Spinal cord (tissue), 9 donors: ENCODE measurements at regions not wholly inside any gene's neighbourhood (a gene's known extent, or its start where the extent isn't known, plus 50 kb on each side); places are given as distances from the start of the nearest gene placed in this dataset.

Experiments
- DNase-seq, 6 donors: peaks; one replicate each; pipeline versions ENCODE4 v3.0.0 to v3.0.0-alpha.2; 2013 to 2015; ENCODE audit warnings: low spot score in 6 of 6, low read depth in 4 of 6
- H3K27ac ChIP-seq: one replicate; pipeline ENCODE4 v1.5.1; 2013; ENCODE audit warnings: low read depth, low read length, control low read depth
- H3K27me3 ChIP-seq: one replicate; pipeline ENCODE4 v1.6.1; 2013; ENCODE audit warnings: low read length; ENCODE audit not compliant: control insufficient read depth, insufficient read depth
- H3K36me3 ChIP-seq: one replicate; pipeline ENCODE4 v1.6.1; 2013; ENCODE audit warnings: low read length; ENCODE audit not compliant: control insufficient read depth, insufficient read depth
- H3K4me1 ChIP-seq: one replicate; pipeline ENCODE4 v1.6.1; 2013; ENCODE audit warnings: low read length; ENCODE audit not compliant: control insufficient read depth, insufficient read depth
- H3K4me3 ChIP-seq: one replicate; pipeline ENCODE4 v1.5.1; 2013; ENCODE audit warnings: low read depth, low read length, control low read depth
- H3K9me3 ChIP-seq: one replicate; pipeline ENCODE4 v1.6.1; 2013; ENCODE audit warnings: low read length; ENCODE audit not compliant: control insufficient read depth, insufficient read depth
- whole genome bisulfite sequencing: methylation state at CpG from one replicate; pipeline ENCODE4 v1.1.5; 2013; ENCODE audit warnings: missing lambda C conversion rate; ENCODE audit not compliant: insufficient coverage; 5-methylcytosine and 5-hydroxymethylcytosine counted together
- donor health status: healthy.

- no peak overlapping the region for H3K27ac ChIP-seq
Observed at GRCh38 chr4:122522944-122523343, 66.4 kb upstream of the IL2 start.

DNA sequence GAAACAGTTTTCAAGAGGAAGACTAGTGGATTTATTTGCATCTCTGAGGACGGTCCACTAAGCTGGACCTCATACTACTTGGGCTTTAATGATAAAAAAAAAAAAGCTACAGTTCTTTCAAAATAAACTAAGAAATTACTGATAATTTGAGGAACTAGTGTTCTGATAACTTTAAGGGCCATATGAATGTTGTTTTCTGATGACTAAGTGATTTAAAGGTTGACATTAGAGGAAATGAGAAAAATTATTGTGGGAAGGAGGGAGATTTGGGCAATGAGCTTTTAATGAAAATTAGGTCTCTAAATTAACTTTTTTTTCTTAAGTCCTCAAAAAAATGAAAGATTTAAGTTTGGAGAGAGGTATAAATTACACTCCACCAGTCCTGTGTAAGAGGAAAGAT, 60.8 kb upstream of the IL2 start:
- Histone ChIP-seq H3K27ac (no peak overlapping the region), H3K9me3 (no peaks in the 10 kb centered on the region), H3K36me3 (no peaks in the 10 kb centered on the region), H3K27me3 (no peaks in the 10 kb centered on the region), H3K4me1 (no peaks in the 10 kb centered on the region), H3K4me3 (no peak overlapping the region)
- no peak for DNase-seq
- WGBS, result no CpG with 5 or more reads among the region's 1 CpG

More at GRCh38 chr4:122522944-122523343, 66.4 kb upstream of the IL2 start:
- DNase-seq, result no peak
- WGBS, result no CpG with 5 or more reads among the region's 1 CpG
- H3K27me3 ChIP-seq, result no peaks in the 10 kb centered on the region
- no peaks in the 10 kb centered on the region for H3K9me3 ChIP-seq
- no peaks in the 10 kb centered on the region for H3K4me1 ChIP-seq
- H3K4me3 ChIP-seq, result no peak overlapping the region
- no peaks in the 10 kb centered on the region for H3K36me3 ChIP-seq

DNA sequence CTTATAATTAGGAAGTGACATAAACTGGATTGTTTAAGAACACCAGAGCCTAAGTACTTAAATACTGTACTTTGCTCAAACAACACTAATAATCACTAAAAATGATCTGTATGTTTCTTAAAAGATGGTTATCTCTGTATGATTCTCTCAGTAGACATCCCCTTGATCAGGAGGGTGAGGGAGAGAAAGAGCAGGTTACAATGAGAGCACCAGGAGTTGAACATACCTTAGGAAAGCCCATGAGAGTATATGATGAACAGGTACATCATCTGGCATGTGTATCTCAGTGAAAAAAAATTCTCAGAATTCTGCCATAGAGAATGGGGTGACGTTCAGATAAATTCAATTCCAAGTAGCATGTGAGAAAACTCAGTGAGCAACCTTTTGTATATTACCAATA, 59.9 kb upstream of the IL2 start:
- Histone ChIP-seq H3K27ac (no peak overlapping the region), H3K9me3 (no peaks in the 10 kb centered on the region), H3K4me1 (no peaks in the 10 kb centered on the region), H3K4me3 (no peak overlapping the region), H3K36me3 (no peaks in the 10 kb centered on the region), H3K27me3 (no peaks in the 10 kb centered on the region)
- WGBS, result no CpG with 5 or more reads among the region's 1 CpG
- no peak for DNase-seq

DNA sequence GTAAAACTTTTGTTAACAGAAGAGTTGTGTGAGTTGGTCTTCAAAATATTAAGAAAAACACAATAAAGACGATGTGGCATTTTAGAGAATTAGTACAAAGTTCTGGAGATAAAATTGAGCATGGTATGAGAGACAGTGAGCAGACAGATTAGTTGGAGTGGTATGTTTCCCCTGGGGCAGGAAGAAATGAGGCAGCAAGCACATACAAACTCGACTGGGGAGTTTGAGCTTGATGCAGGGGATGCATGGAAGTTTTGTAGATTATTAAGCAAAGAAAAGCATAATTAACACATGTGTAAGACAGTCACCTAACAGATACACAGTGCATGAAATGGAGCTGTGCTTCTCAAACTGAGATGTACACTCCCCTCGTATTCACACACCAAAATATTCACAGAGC, 58.1 kb upstream of the IL2 start:
- no CpG with 5 or more reads among the region's 3 CpGs for WGBS
- H3K4me1 ChIP-seq, result no peaks in the 10 kb centered on the region
- no peaks in the 10 kb centered on the region for H3K27me3 ChIP-seq
- H3K9me3 ChIP-seq, result no peaks in the 10 kb centered on the region
- H3K36me3 ChIP-seq, result no peaks in the 10 kb centered on the region
- no peak overlapping the region for H3K27ac ChIP-seq
- DNase-seq, result peak in 1 of 6 donors; percentile 6
- H3K4me3 ChIP-seq, result no peak overlapping the region

- Histone ChIP-seq H3K27ac (no peak overlapping the region), H3K4me1 (no peaks in the 10 kb centered on the region), H3K27me3 (no peaks in the 10 kb centered on the region), H3K9me3 (no peaks in the 10 kb centered on the region), H3K36me3 (no peaks in the 10 kb centered on the region), H3K4me3 (no peak overlapping the region)
- DNase-seq, result peak in 1 of 6 donors; percentile 2
Observed at GRCh38 chr4:122512430-122512829, 55.9 kb upstream of the IL2 start.

DNA sequence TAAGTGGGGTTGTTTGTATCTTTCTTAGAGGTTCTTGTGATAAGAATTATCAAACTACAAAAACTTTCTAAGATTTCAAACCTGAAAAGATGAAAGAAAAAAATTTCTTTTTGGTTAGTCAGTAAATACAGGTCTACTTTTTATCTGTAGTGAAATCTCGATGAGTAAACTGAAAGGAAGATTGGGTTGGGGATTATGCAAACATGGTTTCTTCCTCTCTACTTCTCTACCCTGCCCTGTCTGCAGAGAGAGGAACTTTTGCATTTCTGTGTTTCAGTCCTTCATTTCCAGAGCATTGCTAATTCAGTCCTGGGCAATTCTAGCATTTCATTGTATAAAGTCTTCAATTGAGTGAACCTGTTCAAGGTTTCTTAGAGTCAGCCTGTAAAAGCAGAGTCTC, 51.6 kb upstream of the IL2 start:
- no peak for DNase-seq
- no CpG with 5 or more reads among the region's 1 CpG for WGBS
- H3K4me1 ChIP-seq, result no peaks in the 10 kb centered on the region
- no peak overlapping the region for H3K4me3 ChIP-seq
- H3K9me3 ChIP-seq, result no peaks in the 10 kb centered on the region
- H3K27ac ChIP-seq, result no peak overlapping the region
- H3K36me3 ChIP-seq, result no peaks in the 10 kb centered on the region
- H3K27me3 ChIP-seq, result no peaks in the 10 kb centered on the region
